HG03060 (cell line): ENCODE measurements at regions not wholly inside any gene's neighbourhood (a gene's known extent, or its start where the extent isn't known, plus 50 kb on each side); places are given as distances from the start of the nearest gene placed in this dataset.

Experiments
- ATAC-seq: cut with Tn5 transposase; IDR thresholded peaks from one replicate; pipeline ENCODE4 v1.9.1; 2021; ENCODE audit warnings: low read depth, moderate number of reproducible peaks; ENCODE audit not compliant: unreplicated experiment

DNA sequence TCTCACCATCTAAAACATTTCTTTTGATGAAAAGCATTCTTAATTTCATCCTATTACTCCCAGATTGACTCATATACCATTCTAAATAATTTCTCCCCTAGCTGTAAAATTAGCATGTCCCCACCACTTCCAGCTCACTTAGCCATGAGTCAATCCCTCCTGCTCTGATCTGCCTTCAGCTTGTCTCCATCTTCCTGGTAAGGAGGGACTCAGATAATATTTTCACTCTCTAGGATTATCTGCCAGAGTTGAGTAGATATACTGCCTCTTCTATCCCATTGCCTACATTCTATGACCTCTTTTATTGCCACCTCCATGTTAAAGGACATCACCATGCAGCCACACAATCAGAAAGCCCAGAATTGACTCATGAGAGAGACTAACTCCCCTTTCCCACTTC, 348.8 kb upstream of the POU3F2 start:
- ATAC-seq: no peak

DNA sequence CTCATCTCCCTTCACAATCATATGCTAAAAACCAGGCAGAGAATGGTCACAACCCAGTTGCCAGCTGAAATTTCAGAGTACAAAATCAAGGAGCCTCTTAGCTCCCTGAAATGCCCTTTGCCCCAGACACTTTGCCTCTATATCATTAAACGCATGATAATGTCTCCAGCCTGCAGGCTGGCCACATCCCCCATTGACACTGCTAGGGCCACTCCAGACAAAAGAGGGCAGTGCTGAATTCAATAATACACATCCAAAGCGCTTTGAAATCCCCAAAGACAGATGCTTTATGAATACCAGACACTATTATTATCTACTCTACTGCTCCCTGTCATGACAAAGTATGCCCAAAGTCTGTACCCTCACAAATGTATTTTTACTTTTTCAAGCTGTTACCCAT, 348.3 kb upstream of the POU3F2 start:
- no peak for ATAC-seq

DNA sequence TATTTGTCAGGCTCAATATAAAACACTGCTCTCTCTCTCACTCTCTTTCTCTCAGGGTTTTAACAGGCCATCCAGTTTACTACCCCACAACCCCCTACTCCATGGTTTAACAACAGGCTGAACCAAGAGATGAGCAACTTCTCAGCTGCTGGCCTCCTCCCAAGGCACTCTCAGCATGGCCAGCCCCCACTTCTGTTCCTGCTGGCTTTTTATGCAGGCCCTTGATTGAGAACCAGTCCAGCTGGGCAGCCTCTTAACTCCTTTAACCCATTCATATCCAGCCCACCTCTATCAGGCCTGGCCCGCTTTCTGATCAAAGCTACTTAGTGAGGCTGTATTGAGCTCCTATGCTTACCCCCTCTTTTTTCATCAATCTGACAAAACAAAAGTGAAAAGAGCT, 346.8 kb upstream of the POU3F2 start:
- ATAC-seq: no peak

DNA sequence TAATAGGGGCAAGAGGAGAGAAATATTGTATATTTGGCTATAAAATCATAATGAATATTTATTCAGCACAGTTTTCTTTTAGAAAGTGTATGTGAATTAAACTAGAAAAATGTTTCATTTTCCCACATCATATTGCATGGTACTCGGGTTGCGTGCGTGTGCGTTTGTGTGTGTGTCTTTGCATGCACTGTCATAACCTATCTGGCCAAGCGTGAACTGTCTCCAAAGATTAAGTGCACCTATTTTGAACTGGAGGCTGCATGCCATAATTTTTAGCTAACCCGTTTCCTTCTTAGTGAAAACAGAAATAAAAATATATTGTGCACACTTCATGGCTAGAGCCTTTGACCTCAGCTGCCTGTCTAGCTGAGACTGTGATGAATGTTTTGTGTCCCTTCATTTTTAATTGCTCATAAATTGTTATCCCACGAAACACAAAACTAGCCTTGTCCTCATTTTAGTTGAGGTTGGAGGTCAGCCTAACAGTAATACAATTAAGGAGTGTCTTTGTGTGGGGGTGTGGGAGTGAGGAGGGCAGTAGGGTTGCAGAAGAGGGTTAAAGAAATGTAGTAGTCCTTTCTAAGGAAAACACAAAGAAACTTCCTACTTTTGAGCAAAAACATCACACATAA, 336.1 kb upstream of the POU3F2 start:
- ATAC-seq: no peak

DNA sequence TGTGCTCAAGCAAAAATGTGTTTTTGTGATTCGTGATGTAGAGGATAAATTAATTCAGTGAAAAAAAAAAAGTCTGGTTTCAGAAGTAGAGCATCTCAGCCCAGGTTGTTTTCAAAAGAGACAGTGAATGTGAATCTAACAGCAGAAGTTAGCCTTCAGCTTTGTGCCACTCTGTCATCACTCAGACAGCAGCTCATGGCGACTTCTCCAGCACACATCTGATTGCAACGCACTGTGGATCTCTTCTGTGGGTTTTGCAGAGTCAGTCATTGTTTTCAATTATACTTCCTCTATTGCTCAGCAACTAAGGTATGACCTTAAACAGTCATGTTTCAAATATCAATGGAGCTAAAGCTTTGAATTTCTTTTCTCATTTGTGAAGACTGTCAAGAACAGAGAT, 335.5 kb upstream of the POU3F2 start:
- no peak for ATAC-seq

DNA sequence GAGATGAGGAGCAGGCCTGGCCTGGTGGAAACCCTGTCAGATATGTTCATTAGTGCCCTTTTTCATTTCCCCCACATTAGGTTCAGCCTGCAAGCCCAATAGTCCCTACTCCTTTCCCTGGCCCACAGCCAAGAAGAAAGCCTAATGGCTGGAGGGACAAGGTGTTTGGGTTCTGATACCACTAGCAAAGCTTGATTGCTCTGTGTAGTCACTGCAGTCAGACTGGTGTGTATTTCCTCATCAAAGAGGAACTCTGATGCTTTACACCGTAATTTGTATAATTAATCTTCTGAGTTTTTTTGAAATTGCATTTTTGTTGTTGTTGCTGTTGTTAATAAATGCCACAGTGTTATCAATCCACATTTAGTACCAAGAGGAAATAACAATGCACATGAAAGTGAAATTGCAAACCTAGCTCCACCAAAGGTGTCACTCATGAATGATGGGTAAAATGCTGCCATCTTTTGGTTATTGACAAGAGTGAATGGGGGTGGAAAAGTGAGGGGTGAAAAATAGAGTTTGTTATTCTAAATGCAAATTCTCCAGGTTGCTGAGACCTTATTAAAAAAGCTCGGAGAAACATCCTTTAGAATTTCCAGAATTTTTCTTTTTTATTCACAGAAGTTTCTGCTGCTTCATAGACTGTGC, 320.2 kb upstream of the POU3F2 start:
- ATAC-seq: no peak

DNA sequence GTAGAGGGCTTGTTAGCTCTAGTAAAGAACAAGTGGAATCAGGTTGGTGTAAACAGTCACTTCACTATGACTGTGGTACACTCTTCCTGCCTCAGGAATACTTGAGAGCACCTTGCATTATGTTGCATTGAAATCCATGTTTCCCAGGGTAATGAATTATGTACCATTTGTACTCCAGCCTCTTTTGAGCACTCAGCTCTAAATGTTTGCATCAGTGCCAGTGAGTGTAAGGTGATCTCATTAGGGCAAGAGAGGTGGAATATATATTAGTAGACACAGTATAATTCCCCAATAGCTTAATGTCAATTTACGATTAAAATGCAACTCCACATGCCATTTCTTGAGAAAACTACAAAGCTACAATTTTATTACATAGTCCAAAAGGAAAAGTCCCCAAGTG, 319.6 kb upstream of the POU3F2 start:
- no peak for ATAC-seq

DNA sequence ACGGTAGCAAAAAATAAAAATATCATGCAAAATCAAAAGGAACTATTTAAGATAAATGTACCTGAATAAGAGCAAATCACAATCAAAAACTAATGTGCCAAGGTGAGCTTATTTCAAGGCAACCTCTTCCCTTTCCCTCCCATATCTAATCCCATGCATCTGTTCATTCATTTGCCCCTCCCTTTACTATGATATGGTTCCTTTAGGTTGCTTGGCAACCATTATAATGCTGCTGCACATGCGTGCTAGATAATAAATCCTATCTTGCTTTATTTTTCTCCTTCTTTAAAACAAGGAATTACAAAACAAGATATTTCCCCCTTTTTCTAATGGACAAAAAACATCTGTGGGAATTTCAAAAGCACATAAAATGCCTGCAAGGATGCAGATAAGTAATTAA, 318.2 kb upstream of the POU3F2 start:
- ATAC-seq: no peak

DNA sequence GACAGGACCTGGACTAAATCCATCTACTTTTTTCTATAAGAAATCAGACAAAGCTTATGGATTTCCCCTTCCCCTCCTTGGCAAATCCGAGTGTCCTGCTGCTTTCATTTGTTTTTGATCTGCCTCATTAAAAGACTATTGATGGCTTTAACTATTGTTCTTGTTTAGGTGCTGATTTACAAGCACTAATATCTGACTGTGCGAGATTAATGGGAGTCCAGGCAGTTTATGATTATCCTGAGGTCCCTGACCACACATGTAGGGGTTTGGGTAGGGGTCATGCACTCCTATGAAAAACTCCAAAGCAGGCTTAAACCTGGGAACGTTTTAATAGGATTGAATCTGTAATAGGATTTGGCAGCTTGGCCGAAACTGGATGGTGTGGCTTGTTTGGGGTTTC, 317.5 kb upstream of the POU3F2 start:
- ATAC-seq: no peak

DNA sequence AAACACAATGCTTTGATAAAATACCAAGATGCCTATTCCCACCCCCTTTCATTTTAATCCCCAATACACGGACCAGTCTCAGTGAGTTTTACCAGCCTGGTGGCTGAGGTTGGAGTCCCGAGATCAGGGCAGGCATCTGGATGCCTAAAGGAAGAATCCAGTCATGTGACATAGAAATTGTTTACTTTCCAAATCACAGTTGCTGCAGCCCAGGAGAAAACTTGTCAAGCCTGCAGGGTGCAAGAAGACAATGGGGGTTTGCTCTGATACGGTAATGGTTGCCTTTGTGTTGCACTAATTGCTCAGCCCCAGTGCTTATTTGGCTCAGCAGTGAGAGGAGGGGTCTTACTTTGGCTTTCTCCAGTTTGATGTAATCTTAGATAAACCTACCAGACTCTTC, 308.5 kb upstream of the POU3F2 start:
- ATAC-seq: no peak

DNA sequence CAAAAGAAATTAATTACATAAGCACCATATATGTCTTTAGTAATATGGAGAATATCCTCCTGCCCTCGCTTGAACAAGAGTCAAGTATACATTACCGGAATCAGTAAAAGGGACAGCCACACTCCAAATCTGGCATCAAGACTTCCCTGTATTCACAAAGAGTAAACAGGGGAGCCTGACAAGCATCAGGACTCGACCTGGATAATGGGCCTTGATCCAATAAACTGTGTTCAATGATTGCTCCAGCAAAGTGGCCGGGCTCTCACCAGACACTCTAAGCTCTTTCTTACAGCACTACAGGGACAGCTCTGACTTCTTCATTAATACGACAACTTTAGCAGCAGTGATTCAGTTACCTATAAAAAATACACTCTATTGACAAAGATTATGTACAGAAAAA, 307.9 kb upstream of the POU3F2 start:
- ATAC-seq: no peak

DNA sequence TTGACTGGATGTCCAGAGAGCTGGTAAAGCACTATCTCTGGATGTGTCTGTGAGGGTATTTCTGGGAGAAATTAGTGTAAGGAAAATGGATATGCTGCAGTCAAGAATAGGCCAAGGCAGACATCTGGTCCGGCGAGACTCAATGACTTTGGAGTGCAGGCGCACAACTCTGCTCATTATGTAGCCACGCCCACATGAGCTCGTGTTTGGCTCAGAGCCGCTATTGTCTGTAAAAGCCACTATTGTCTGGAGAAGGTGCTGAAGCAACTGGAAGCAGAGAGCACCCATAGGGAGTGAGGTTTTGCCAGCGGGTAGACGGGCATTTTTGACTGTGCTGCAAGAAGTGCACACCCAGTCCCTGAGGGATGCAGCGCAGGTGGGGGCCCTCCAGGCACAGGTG, 305.0 kb upstream of the POU3F2 start:
- no peak for ATAC-seq

DNA sequence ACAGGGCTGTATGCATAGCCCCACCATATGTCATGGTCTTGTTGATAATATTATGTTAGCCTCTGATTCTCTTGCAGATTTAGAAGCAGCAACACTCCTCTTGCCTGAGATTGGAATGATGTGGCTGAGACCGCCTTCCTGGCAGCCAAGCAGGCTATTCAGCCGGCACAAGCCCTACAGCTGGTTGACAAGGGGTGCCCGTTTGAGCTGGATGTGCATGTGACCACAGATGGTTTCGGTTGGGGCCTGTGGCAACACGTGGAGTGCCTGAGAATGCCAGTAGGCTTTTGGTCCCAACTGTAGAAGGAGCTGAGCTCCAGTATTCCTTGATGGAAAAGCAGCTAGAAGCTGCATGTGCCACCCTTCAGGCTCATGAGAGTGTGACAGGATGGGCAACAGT, 303.6 kb upstream of the POU3F2 start:
- no peak for ATAC-seq

DNA sequence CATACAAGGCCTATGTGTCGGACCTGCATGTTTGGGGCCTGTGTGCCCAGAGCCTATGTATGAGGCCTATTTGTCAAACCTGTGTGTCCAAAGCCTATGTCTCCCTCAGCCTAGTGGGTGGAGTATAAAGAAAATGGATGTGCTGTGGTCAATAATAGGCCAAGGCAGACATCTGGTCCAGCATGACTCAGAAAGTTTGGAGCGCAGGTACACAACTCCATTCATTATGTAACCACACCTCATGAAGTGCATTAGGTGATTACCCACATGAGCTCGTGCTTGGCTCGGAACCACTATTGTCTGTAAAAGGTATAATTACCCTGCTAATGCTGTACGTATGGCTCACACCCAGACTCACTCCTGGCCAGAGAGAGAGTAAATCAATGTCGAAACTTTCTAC, 302.4 kb upstream of the POU3F2 start:
- ATAC-seq: no peak

DNA sequence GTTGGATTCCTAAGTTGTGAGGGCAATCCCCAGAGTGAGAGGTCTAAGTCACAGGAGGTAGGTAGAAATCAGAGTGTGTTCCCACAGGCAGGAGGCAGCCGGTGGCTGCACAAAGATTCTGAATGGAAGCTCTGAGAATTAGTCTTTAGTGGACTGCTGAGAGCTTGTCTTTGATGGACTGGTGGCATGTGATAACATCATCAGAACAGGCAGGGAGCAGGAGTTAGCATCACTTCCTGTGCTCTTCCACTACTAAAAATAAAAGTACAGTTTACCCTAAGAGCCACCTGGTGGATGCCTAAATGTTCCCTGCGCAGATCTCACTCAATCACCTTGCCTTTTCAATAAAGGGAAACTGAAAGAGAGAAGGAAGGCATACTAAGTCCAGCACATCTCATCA, 294.6 kb upstream of the POU3F2 start:
- peak; percentile 65 for ATAC-seq

DNA sequence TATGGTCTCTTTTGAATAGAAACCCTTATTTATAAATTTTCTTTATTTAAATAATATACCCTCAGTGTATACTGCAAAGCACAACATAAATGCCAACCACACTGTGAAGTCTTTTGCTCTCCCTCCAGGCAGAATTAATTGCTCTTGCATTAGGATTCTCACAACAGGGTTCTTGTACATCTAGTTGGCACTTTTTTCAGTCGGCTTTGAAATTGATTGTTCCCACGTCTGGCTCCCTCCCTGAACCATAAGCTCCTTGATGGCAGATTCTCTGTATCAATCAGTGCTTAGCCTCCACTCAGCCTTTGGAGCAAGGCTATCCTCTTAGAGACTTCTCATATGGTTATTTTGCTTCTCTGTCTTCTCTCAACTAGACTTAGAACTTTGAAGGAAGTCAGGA, 288.0 kb upstream of the POU3F2 start:
- no peak for ATAC-seq

DNA sequence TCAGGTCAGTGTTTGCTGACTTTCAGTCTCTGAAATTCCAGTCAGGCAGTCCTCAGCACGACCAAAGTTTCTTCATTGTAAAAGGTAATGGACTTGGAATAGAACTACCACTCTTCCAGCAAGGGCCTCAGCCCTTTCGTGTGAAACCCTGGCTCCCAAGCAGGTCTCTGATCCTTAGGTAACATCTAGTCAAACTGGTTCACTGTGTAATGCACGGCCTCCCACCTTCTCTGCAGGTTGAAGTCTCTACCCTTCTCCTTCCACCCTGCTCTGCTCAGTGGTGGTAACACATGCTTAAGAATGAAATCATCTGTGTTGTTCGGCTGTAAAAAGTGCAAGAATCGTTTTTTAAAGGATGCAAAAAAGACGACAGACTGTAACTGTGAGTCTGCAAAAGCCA, 287.2 kb upstream of the POU3F2 start:
- no peak for ATAC-seq

DNA sequence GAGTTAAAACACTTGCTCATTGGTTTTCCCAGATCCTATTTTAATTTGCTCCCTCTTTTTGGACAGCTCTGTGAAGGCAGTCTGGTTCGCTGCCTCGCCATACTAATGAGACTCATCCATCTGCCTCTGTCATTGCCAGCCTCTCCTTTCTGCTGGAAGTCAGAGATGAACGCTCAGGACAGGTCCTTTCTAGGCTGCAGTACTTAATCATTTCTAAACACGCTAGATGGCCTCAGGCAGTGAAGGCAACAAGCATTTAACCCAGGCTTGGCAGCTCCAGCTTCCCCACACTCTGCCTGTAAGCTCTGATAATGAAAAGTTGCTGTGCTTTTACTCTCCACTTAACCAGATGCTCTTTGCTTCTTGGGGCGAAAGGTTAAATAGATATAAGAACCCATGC, 286.7 kb upstream of the POU3F2 start:
- ATAC-seq: no peak

DNA sequence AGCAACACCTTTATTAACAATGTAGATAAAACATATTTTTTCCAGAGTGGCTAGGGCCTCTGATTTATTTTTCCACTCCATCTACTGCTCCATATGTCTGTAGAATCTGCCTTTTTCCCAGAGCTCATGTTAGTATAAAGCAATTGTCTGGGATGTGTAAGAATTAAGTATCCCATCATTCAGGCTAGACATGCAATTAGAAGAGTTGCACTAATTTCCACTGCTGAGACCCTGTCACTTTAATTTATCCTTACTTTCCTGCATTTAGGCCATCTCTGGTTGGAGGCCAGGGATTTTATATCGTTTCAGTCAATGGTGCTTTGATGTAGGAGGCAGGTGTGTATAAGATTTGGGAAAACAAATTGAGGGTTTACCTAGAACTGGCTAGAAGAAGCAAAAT, 286.1 kb upstream of the POU3F2 start:
- no peak for ATAC-seq

DNA sequence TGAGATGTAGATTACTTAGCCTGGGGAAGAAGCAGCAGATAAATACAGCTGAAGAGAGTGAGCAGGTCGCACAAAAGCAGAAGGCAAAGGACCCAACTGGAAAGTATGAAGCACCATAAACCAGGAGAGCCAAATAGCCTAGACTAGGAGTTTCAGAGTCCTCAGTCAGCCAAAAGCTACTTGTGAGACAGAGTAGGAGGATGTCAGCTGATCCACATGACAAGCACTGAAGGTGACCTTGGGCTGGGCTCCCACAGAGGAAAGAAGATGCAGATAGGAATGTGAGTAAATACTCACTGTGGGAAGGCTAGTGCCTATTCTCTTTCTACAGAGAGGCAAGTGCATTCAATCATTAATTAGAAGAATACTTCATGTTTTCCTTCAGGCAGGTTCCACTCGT, 274.0 kb upstream of the POU3F2 start:
- ATAC-seq: no peak

DNA sequence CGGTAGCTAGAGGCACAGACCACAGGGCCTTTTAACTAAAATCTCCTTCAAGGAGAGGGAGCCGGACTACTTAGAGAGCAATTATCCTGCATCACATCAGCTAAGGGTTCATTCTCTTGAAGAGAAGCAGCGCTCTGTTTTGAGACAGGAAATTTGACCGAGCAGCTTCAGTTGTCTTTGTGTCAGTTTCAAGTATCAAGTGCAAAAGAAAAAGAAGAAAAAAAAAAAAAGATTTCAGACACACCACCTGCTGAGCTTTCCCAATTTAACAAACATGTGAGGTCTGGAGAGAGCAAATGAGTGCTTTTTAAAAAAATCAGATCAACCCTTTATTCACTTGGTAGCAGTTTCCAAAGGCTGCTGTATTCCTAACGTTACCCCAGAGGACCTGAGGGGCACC, 273.5 kb upstream of the POU3F2 start:
- ATAC-seq: no peak

DNA sequence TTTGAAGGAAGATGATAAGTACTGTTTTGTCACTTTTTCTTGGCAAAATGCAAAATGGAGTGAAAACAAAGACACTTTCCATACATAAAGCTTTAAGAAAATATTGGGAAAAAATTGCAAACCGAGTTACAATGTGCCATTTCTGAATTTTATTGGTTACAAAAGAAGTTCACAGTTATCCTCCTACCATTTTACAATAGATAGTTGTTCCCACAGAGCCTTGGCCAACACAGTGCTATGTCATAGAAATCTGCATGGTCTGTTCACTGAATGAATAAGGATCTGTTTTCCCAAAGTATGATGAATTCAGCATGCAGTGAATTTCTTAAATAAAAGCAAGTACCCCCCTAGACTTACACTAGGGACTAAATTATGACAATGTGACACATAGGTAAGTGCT, 268.2 kb upstream of the POU3F2 start:
- ATAC-seq: no peak

DNA sequence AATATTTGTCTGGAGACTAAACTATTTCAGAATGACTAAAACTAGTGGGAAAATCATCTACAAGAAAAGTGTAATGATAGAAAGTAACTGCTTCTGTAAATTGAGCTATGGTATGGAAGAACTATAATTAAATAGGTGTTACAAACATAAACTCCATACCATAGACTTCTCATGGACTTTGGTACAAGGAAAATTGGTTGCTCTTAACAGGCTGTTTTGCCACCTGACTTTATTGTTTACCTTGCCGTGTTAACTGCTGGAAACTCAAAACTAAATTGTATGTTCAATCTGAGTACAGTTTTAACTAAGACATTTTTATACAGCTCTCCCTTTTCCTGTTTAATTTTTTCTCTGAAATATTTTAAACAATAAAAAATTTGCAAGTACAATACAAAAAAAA, 261.8 kb upstream of the POU3F2 start:
- ATAC-seq: no peak
